ENCODE measurements at regions not wholly inside any gene's neighbourhood (a gene's known extent, or its start where the extent isn't known, plus 50 kb on each side); places are given as distances from the start of the nearest gene placed in this dataset.

DNA sequence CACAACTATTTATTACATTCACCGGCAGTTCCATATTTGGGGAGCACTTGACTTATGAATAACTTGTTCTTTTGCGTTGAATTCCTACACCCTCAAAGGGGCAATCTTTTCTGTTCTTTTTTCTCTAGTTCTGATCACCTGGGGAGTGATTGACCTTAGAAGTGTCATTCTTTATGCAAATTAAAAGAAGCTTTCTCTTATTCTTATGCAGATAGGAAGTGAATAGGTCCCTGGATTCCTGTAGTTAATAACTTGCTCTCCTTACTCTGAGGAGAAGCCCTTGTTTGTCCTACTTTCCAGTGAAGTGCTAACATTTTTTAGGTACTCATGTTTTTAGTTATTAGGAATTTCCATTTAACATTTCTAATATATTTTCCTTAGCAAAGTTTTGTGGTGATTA lies 569.8 kb upstream of the LRRTM1 start:
- H3K4me3 ChIP-seq (replicated peaks; ENCODE audit: low read depth, low read length): no peak overlapping the region
- no peak for DNase-seq (ENCODE audit: extremely low read depth, low read depth)
- TF ChIP-seq, protein P1, sequence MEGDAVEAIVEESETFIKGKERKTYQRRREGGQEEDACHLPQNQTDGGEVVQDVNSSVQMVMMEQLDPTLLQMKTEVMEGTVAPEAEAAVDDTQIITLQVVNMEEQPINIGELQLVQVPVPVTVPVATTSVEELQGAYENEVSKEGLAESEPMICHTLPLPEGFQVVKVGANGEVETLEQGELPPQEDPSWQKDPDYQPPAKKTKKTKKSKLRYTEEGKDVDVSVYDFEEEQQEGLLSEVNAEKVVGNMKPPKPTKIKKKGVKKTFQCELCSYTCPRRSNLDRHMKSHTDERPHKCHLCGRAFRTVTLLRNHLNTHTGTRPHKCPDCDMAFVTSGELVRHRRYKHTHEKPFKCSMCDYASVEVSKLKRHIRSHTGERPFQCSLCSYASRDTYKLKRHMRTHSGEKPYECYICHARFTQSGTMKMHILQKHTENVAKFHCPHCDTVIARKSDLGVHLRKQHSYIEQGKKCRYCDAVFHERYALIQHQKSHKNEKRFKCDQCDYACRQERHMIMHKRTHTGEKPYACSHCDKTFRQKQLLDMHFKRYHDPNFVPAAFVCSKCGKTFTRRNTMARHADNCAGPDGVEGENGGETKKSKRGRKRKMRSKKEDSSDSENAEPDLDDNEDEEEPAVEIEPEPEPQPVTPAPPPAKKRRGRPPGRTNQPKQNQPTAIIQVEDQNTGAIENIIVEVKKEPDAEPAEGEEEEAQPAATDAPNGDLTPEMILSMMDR (IDR thresholded peaks at IDR 0.05; ENCODE audit: low read depth, low read length, missing control alignments): no peak

DNA sequence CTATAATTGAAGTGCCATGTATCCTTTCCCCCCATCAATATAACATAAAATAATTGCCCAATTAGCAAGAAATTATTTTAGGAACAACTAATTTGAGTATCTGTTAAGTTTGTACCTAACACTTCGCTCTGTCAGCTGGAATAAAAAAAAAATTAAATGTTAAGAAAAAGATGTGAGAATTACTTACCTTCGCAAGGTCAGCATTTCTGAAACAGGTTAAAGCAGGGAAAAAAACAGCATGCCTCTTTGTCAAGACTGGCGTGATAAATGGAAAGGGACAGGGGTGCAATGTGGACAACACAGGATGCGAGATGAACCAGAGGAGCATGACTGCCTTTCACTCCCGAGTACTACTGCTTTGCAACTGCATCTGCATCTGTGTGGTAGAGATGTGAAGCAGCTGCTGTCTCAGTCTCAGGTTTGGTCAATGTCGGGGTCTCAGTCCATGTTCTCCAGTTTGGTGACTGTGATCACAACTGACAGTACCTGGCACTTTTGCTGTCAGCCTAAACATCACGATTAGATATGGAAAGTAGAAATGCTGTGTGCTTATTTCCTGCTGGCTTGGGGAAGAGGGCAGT lies 565.4 kb upstream of the LRRTM1 start:
- DNase-seq (ENCODE audit: extremely low read depth, low read depth): no peak
- TF ChIP-seq, protein P1 (IDR thresholded peaks at IDR 0.05; ENCODE audit: low read depth, low read length, missing control alignments): no peak
- H3K4me3 ChIP-seq (replicated peaks; ENCODE audit: low read depth, low read length): no peak overlapping the region

DNA sequence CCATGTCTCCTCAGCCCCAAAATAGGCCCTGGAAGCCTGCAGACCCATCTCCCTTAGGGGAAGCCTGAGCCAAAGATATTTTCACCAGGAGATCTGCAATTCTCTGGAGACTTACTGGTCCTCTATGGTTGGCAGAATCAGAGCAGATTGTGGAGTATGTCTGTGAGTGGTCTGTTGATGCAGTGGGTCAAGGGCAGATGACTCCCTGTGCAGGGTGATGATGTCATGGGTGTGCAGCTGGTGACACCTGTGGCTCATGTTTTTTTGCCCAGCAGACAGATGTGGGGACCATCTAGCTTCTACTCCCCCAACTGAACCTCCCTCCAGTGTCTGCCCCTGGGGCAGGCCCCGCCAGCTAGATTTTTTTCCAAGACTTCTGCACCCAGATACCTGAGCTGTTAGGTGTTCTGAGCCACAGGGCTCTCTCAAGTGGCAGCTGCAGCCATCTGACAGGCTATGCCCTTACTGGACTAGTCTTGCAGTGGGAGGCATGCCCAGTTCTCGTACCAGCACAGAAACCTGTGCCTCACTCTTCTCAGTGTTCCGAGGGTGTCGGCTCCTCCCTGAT lies 558.7 kb upstream of the LRRTM1 start:
- TF ChIP-seq, protein P1 (IDR thresholded peaks at IDR 0.05; ENCODE audit: low read depth, low read length, missing control alignments): no peak
- H3K4me3 ChIP-seq (replicated peaks; ENCODE audit: low read depth, low read length): no peak overlapping the region
- no peak for DNase-seq (ENCODE audit: extremely low read depth, low read depth)

DNA sequence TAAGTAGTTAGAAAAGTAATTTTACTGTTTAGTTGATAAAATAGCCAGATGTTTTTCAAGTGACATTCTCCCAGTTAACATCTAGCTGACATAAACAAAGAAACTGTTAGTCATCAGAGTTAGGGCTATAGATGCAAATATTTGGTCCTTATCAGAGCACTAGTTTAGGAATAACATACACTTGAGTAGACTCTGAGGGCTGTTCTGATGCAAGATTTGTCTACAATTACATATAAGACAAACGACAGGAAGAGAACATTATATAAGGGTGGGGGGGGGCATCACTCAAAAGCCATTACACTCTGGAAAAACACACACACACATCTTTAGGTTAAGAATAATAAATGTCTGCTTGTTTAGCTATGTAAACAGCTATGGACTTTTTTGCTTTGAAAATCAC lies 554.4 kb upstream of the LRRTM1 start:
- H3K4me3 ChIP-seq (replicated peaks; ENCODE audit: low read depth, low read length): no peak overlapping the region
- no peak for DNase-seq (ENCODE audit: extremely low read depth, low read depth)
- TF ChIP-seq, protein P1 (IDR thresholded peaks at IDR 0.05; ENCODE audit: low read depth, low read length, missing control alignments): no peak

DNA sequence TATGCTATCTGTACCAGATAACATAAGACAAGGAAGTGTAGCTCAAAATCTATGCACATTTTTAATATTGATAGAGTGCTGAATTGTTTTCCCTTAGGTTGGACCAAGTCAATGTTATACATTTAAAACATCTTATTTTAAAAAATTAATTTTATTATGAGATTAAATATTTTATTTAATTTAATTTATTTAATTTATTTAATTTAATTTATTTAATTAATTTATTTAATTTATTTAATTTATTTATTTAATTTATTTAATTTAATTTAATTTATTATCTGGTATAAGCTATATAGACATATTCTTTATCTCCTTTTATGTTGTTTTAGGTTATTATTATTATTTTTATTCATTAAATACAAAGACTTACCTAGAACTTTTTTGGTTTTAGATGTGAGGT lies 551.7 kb upstream of the LRRTM1 start:
- H3K4me3 ChIP-seq (replicated peaks; ENCODE audit: low read depth, low read length): no peak overlapping the region
- no peak for DNase-seq (ENCODE audit: extremely low read depth, low read depth)
- TF ChIP-seq, protein P1 (IDR thresholded peaks at IDR 0.05; ENCODE audit: low read depth, low read length, missing control alignments): no peak

DNA sequence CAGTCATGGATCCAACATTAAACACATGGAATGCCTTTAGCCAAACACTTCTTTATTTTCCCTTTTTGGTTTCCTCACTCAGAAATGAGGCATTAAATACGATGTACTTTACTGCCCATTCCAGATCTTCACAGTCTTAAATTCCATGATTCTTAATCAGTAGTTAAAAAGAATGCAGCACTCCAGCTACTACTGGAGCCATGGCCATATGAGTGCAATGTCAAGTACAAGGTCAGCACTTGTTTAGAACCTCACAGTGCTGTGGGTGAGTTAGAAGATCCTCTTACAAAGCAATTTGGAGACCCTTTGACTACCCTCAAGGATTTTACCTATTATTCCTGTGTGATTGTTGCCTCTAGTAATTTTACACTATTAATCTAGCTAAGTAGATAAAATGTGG lies 550.3 kb upstream of the LRRTM1 start:
- TF ChIP-seq, protein P1 (IDR thresholded peaks at IDR 0.05; ENCODE audit: low read depth, low read length, missing control alignments): no peak
- no peak overlapping the region for H3K4me3 ChIP-seq (replicated peaks; ENCODE audit: low read depth, low read length)
- DNase-seq (ENCODE audit: extremely low read depth, low read depth): no peak

DNA sequence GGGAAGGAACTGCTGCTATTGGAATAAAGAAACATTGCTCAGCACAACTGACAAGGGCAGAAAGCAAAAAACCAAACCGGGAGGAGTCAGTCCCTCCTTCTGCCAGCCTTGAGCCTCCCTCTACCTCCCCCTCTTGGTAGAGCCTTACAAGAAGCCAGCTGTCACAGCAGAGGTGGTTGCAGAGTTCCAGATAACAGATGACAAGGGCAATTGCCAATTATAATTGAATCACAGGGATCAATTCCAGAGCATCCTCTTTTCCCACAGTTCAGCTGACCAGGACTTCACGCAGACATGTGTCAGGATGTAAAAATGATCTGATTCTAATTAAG lies 548.2 kb upstream of the LRRTM1 start:
- H3K4me3 ChIP-seq (replicated peaks; ENCODE audit: low read depth, low read length): no peak overlapping the region
- TF ChIP-seq, protein P1 (IDR thresholded peaks at IDR 0.05; ENCODE audit: low read depth, low read length, missing control alignments): no peak
- DNase-seq (ENCODE audit: extremely low read depth, low read depth): no peak
